ENCODE measurements at regions not wholly inside any gene's neighbourhood (a gene's known extent, or its start where the extent isn't known, plus 50 kb on each side); places are given as distances from the start of the nearest gene placed in this dataset.

DNA sequence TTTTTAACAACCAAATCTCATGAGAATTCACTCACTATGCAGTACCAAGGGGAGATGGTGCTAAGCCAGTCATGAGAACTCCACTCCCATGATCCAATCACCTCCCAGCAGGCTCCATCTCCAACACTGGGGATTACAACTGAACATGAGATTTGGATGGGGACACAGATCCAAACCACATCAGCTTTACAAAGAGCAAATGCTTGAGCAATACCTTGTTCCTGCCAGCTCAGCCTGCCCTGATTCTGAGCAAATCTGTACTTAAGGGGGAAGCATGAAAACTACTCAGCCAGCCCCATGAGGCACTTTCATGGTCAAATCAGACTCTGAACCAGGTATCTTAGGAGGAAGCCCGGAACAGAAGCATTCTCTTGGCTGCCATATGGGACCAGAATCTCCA is 259.9 kb downstream of the TBC1D4 start:
- H3K4me3 ChIP-seq (ENCODE audit: low read depth, low read length), result no peak overlapping the region

DNA sequence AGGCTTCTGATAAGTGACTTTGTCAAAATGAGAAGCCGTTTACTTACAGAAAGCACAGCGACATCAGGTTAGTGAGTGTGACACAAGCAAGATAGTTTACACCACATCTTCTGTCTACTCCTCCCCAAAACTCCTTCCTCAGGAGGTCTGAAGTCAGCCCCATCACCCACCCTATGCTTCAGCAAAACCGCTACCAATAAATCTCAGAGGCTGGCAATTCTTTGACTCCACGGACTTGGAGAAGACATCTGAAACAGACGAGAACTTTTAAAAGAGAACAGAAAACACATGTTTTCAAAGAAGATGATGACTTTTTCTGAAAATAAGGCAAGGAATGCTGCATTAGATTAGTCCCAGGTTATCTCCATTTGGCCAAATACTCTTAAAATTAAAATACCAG is 261.1 kb downstream of the TBC1D4 start:
- no peaks in the 10 kb centered on the region for H3K27me3 ChIP-seq (ENCODE audit: insufficient read depth, low read depth, severe bottlenecking)
- H3K4me3 ChIP-seq (ENCODE audit: low read depth, low read length), result no peak overlapping the region
- no peak overlapping the region for H3K27ac ChIP-seq
- no peak for DNase-seq
- no peaks in the 10 kb centered on the region for H3K9me3 ChIP-seq (ENCODE audit: severe bottlenecking)
- H3K36me3 ChIP-seq, result no peaks in the 10 kb centered on the region
- TF ChIP-seq, protein P1, sequence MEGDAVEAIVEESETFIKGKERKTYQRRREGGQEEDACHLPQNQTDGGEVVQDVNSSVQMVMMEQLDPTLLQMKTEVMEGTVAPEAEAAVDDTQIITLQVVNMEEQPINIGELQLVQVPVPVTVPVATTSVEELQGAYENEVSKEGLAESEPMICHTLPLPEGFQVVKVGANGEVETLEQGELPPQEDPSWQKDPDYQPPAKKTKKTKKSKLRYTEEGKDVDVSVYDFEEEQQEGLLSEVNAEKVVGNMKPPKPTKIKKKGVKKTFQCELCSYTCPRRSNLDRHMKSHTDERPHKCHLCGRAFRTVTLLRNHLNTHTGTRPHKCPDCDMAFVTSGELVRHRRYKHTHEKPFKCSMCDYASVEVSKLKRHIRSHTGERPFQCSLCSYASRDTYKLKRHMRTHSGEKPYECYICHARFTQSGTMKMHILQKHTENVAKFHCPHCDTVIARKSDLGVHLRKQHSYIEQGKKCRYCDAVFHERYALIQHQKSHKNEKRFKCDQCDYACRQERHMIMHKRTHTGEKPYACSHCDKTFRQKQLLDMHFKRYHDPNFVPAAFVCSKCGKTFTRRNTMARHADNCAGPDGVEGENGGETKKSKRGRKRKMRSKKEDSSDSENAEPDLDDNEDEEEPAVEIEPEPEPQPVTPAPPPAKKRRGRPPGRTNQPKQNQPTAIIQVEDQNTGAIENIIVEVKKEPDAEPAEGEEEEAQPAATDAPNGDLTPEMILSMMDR (IDR thresholded peaks at IDR 0.05; ENCODE audit: low read depth, low read length), result no peak

More for the DNA sequence above, 259.9 kb downstream of the TBC1D4 start:
- no peaks in the 10 kb centered on the region for H3K9me3 ChIP-seq (ENCODE audit: severe bottlenecking)
- no peaks in the 10 kb centered on the region for H3K27me3 ChIP-seq (ENCODE audit: insufficient read depth, low read depth, severe bottlenecking)
- no peaks in the 10 kb centered on the region for H3K36me3 ChIP-seq
- TF ChIP-seq, protein P1 (IDR thresholded peaks at IDR 0.05; ENCODE audit: low read depth, low read length), result no peak
- H3K27ac ChIP-seq, result no peak overlapping the region
- no peak for DNase-seq

DNA sequence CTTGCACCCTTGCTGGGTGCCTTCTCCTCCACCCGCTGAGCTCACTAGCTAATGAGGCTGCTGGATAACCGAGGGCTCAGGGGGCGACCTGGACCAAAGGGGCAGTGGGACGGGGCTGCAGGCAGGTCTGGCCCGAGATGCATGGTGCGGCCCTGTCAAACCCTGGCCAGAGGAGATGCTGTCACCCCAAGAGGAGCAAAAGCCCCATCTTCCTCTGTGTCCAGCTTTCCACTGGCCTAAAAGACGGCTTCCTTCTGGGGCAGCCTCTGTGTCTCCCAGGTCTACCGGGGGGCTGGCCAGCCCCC is 261.8 kb downstream of the TBC1D4 start:
- Histone ChIP-seq H3K27ac (no peak overlapping the region), H3K9me3 (ENCODE audit: severe bottlenecking) (no peaks in the 10 kb centered on the region), H3K4me3 (ENCODE audit: low read depth, low read length) (no peak overlapping the region), H3K36me3 (no peaks in the 10 kb centered on the region), H3K27me3 (ENCODE audit: insufficient read depth, low read depth, severe bottlenecking) (no peaks in the 10 kb centered on the region)
- DNase-seq, result no peak
- TF ChIP-seq, protein P1 (IDR thresholded peaks at IDR 0.05; ENCODE audit: low read depth, low read length), result no peak

DNA sequence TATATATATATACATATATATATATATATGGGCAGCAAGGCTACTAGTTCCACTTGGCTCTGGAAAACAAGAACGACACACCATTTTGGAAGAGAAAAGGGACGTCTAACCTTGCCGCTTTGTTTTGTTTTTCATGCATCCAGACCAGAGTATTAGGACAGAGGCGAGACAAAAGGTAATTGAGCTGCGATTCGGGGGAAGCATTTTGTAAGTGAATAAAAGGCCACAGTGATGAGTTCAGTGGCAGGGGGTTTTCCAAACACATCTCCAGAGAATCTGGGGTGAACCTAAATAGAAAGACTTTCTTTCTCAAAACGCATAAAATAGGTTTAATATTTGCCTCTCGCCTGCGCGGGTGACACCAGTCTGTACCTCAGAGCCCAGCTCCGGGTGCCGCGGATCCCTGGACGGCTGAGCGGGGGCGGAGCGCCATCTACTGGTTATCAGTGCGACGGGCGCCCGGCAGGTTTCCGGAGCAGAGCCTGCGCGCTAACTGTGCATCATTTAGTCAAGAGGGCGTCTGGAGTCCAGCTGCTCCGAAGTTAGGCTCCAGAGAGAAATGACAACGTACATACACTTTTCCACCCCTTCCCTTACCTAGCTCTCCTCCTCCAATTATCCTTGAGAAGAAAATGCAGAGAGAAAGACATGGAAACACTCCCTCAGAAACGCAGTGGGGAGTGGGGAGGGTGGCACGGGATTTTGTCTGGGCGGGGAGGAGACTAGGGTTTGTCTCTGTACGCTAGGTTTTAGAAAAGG is 262.3 kb downstream of the TBC1D4 start:
- peak overlapping the region; percentile 52 for H3K4me3 ChIP-seq (ENCODE audit: low read depth, low read length)
- H3K36me3 ChIP-seq, result no peaks in the 10 kb centered on the region
- no peaks in the 10 kb centered on the region for H3K9me3 ChIP-seq (ENCODE audit: severe bottlenecking)
- TF ChIP-seq, protein P1 (IDR thresholded peaks at IDR 0.05; ENCODE audit: low read depth, low read length), result peak; percentile 86
- H3K27me3 ChIP-seq (ENCODE audit: insufficient read depth, low read depth, severe bottlenecking), result no peaks in the 10 kb centered on the region
- DNase-seq, result peak; percentile 84
- peak overlapping the region; percentile 34 for H3K27ac ChIP-seq

DNA sequence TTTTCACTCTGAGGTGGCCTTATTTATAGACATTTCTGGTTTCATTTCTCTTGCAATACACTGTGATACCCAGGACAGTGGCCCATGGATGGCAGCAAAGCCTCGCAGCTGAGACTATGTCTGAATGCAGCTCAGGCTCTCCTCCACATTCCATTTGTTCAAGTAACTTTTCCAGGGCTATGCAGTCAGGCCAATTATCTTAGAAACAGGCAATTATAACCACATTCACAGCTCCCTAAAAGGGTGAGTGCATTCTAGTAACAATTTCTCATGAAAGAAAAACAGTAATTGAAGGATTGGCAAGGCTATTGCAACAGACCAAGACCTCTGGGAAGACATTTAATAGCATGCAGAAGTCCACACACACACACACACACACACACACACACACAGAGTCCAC is 264.0 kb downstream of the TBC1D4 start:
- TF ChIP-seq, protein P1 (IDR thresholded peaks at IDR 0.05; ENCODE audit: low read depth, low read length), result no peak
- Histone ChIP-seq H3K27me3 (ENCODE audit: insufficient read depth, low read depth, severe bottlenecking) (no peaks in the 10 kb centered on the region), H3K27ac (no peak overlapping the region), H3K9me3 (ENCODE audit: severe bottlenecking) (no peaks in the 10 kb centered on the region), H3K4me3 (ENCODE audit: low read depth, low read length) (no peak overlapping the region), H3K36me3 (no peaks in the 10 kb centered on the region)
- no peak for DNase-seq

DNA sequence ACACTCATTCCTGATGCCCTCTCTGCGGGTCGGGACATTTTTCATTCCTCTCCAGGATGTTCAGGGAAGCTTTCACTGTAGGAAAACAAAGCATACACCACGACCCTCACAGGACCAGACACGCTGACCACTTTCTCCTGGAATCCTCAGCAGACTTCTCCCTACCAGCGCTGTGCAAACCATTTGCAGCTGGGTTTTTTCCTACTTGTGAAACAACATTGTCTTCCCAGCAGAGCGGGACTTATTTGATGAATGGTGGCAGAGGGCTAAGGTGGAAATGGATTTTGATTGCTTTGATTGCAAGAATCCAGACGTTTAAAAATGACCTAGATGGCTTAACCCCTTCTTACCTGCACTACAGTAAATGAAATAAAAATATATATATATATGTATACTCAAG is 265.9 kb downstream of the TBC1D4 start:
- Histone ChIP-seq H3K36me3 (no peaks in the 10 kb centered on the region), H3K27ac (no peak overlapping the region), H3K9me3 (ENCODE audit: severe bottlenecking) (no peaks in the 10 kb centered on the region), H3K27me3 (ENCODE audit: insufficient read depth, low read depth, severe bottlenecking) (no peaks in the 10 kb centered on the region), H3K4me3 (ENCODE audit: low read depth, low read length) (no peak overlapping the region)
- no peak for DNase-seq
- TF ChIP-seq, protein P1 (IDR thresholded peaks at IDR 0.05; ENCODE audit: low read depth, low read length), result no peak

All from WERI-Rb-1 (cell line).